Neural progenitor cell (in vitro differentiated cells): ENCODE measurements at regions not wholly inside any gene's neighbourhood (a gene's known extent, or its start where the extent isn't known, plus 50 kb on each side); places are given as distances from the start of the nearest gene placed in this dataset.

Experiments used
- EZH2 ChIP-seq: fragments of 200-600 bp; sonication (generic); IDR thresholded peaks from 2 replicates; pipeline ENCODE4 v1.6.1; 2017; ENCODE audit warnings: antibody characterized with exemption, mild to moderate bottlenecking, moderate library complexity
- EZH2phosphoT487 ChIP-seq: fragments of 200-600 bp; sonication (generic); IDR thresholded peaks from 2 replicates; pipeline ENCODE4 v1.6.1; 2017; ENCODE audit warnings: antibody characterized with exemption
- TF ChIP-seq, protein P1 (sequence below): fragments of 200-600 bp; sonication (generic); IDR thresholded peaks from 2 replicates; pipeline ENCODE4 v1.5.1; 2017; ENCODE audit warnings: antibody characterized with exemption, mild to moderate bottlenecking

DNA sequence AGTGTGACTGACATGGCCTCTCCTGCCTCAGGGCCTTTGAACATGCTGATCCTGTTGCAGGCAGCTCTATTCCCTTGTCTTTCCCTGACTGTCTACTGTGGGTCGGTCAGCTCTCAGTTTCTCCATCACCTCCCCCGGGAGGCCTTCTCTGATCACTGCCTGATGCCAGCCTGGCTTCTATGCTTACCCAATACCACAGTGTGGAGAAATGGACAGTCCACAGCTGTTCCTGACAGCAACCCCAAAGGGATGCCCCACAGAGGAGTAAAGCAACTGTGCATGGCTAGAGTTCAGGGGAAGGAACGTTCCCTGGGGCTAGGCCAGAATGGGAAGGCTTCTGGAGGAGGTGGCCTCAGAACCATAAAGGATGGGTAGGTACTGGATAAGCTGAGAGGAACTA lies 354.3 kb downstream of the MIAT start:
- TF ChIP-seq, protein P1, sequence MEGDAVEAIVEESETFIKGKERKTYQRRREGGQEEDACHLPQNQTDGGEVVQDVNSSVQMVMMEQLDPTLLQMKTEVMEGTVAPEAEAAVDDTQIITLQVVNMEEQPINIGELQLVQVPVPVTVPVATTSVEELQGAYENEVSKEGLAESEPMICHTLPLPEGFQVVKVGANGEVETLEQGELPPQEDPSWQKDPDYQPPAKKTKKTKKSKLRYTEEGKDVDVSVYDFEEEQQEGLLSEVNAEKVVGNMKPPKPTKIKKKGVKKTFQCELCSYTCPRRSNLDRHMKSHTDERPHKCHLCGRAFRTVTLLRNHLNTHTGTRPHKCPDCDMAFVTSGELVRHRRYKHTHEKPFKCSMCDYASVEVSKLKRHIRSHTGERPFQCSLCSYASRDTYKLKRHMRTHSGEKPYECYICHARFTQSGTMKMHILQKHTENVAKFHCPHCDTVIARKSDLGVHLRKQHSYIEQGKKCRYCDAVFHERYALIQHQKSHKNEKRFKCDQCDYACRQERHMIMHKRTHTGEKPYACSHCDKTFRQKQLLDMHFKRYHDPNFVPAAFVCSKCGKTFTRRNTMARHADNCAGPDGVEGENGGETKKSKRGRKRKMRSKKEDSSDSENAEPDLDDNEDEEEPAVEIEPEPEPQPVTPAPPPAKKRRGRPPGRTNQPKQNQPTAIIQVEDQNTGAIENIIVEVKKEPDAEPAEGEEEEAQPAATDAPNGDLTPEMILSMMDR, result no peak
- TF ChIP-seq EZH2 (no peak), EZH2phosphoT487 (no peak)
